HEK293 (cell line): ENCODE measurements at regions not wholly inside any gene's neighbourhood (a gene's known extent, or its start where the extent isn't known, plus 50 kb on each side); places are given as distances from the start of the nearest gene placed in this dataset.

Experiments
- CTCF ChIP-seq: fragments of 450-650 bp; formaldehyde crosslinking; IDR thresholded peaks from 2 replicates; pipeline ENCODE4 v1.5.1; 2016; ENCODE audit warnings: missing biosample characterization, missing genetic modification characterization
- GFI1B ChIP-seq: fragments of 450-650 bp; formaldehyde crosslinking; IDR thresholded peaks from 2 replicates; pipeline ENCODE4 v1.5.1; 2016; ENCODE audit warnings: missing biosample characterization, missing genetic modification characterization
- HOXA7 ChIP-seq: sonication (generic); formaldehyde crosslinking; IDR thresholded peaks from 2 replicates; pipeline ENCODE4 v1.8.1; 2022; ENCODE audit warnings: missing genetic modification reagents, borderline replicate concordance
- RBAK ChIP-seq: fragments of 450-650 bp; formaldehyde crosslinking; IDR thresholded peaks from 2 replicates; pipeline ENCODE4 v1.5.1; 2016; ENCODE audit warnings: missing biosample characterization, missing genetic modification characterization
- TRIM28 ChIP-seq: IDR thresholded peaks from 2 replicates; pipeline ENCODE4 v1.6.1; 2011; ENCODE audit warnings: low read length, control low read depth, borderline replicate concordance
- ZNF10 ChIP-seq: fragments of 450-650 bp; formaldehyde crosslinking; IDR thresholded peaks from 2 replicates; pipeline ENCODE4 v1.5.1; 2017; ENCODE audit warnings: missing biosample characterization, missing genetic modification characterization
- ZNF133 ChIP-seq: fragments of 450-650 bp; formaldehyde crosslinking; IDR thresholded peaks from 2 replicates; pipeline ENCODE4 v1.5.1; 2016; ENCODE audit warnings: missing biosample characterization, missing genetic modification characterization
- ZNF140 ChIP-seq: fragments of 450-650 bp; formaldehyde crosslinking; IDR thresholded peaks from 2 replicates; pipeline ENCODE4 v1.5.1; 2016; ENCODE audit warnings: missing biosample characterization, missing genetic modification characterization
- ZNF16 ChIP-seq: fragments of 450-650 bp; formaldehyde crosslinking; IDR thresholded peaks from 2 replicates; pipeline ENCODE4 v1.5.1; 2016; ENCODE audit warnings: low read depth, missing biosample characterization, missing genetic modification characterization
- ZNF169 ChIP-seq: fragments of 450-650 bp; formaldehyde crosslinking; IDR thresholded peaks from 2 replicates; pipeline ENCODE4 v1.5.1; 2016; ENCODE audit warnings: missing biosample characterization, missing genetic modification characterization
- ZNF394 ChIP-seq: fragments of 450-650 bp; formaldehyde crosslinking; IDR thresholded peaks from 2 replicates; pipeline ENCODE4 v1.5.1; 2016; ENCODE audit warnings: missing biosample characterization, missing genetic modification characterization, mild to moderate bottlenecking, moderate library complexity, borderline replicate concordance
- ZNF571 ChIP-seq: fragments of 450-650 bp; formaldehyde crosslinking; IDR thresholded peaks from 2 replicates; pipeline ENCODE4 v1.5.0; 2017; ENCODE audit warnings: missing biosample characterization, missing genetic modification characterization
- ZNF629 ChIP-seq: fragments of 450-650 bp; formaldehyde crosslinking; IDR thresholded peaks from 2 replicates; pipeline ENCODE4 v1.5.1; 2017; ENCODE audit warnings: missing biosample characterization, missing genetic modification characterization
- TF ChIP-seq, protein P1 (sequence below): fragments of 450-650 bp; formaldehyde crosslinking; IDR thresholded peaks from 2 replicates; pipeline ENCODE4 v1.5.1; 2016; ENCODE audit warnings: missing biosample characterization, missing genetic modification characterization

GRCh38 chr6:106740287-106740686 is 110.9 kb downstream of the QRSL1 start:
- no peak for TF ChIP-seq ZNF394 (tag by site-specific recombination)
- TF ChIP-seq ZNF140 (tag by site-specific recombination), result no peak
- no peak for TF ChIP-seq CTCF (tag by site-specific recombination)
- TF ChIP-seq ZNF10, result no peak
- no peak for TF ChIP-seq ZNF571
- TF ChIP-seq ZNF169 (tag by site-specific recombination), result no peak
- no peak for TF ChIP-seq ZNF629 (tag by site-specific recombination)
- TF ChIP-seq ZNF133 (tag by site-specific recombination), result no peak
- no peak for TF ChIP-seq RBAK (tag by site-specific recombination)
- no peak for TF ChIP-seq HOXA7 (CRISPR knock-in tag)
- TF ChIP-seq TRIM28, result no peak
- TF ChIP-seq, protein P1, sequence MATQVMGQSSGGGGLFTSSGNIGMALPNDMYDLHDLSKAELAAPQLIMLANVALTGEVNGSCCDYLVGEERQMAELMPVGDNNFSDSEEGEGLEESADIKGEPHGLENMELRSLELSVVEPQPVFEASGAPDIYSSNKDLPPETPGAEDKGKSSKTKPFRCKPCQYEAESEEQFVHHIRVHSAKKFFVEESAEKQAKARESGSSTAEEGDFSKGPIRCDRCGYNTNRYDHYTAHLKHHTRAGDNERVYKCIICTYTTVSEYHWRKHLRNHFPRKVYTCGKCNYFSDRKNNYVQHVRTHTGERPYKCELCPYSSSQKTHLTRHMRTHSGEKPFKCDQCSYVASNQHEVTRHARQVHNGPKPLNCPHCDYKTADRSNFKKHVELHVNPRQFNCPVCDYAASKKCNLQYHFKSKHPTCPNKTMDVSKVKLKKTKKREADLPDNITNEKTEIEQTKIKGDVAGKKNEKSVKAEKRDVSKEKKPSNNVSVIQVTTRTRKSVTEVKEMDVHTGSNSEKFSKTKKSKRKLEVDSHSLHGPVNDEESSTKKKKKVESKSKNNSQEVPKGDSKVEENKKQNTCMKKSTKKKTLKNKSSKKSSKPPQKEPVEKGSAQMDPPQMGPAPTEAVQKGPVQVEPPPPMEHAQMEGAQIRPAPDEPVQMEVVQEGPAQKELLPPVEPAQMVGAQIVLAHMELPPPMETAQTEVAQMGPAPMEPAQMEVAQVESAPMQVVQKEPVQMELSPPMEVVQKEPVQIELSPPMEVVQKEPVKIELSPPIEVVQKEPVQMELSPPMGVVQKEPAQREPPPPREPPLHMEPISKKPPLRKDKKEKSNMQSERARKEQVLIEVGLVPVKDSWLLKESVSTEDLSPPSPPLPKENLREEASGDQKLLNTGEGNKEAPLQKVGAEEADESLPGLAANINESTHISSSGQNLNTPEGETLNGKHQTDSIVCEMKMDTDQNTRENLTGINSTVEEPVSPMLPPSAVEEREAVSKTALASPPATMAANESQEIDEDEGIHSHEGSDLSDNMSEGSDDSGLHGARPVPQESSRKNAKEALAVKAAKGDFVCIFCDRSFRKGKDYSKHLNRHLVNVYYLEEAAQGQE, result no peak
- no peak for TF ChIP-seq ZNF16 (tag by site-specific recombination)
- no peak for TF ChIP-seq GFI1B (tag by site-specific recombination)
